HG03558 (cell line): ENCODE measurements at regions not wholly inside any gene's neighbourhood (a gene's known extent, or its start where the extent isn't known, plus 50 kb on each side); places are given as distances from the start of the nearest gene placed in this dataset.

Experiments
- ATAC-seq: cut with Tn5 transposase; IDR thresholded peaks from one replicate; pipeline ENCODE4 v1.9.1; 2021; ENCODE audit warnings: moderate number of reproducible peaks; ENCODE audit not compliant: unreplicated experiment; ENCODE audit errors: extremely low read depth

GRCh38 chr14:98137131-98138025 is 1134.6 kb downstream of the BCL11B start:
- ATAC-seq = no peak

- ATAC-seq = no peak
These were observed 1133.3 kb downstream of the BCL11B start for GRCh38 chr14:98138666-98139065.

GRCh38 chr14:98140862-98141530 is 1131.0 kb downstream of the BCL11B start:
- ATAC-seq = no peak

DNA sequence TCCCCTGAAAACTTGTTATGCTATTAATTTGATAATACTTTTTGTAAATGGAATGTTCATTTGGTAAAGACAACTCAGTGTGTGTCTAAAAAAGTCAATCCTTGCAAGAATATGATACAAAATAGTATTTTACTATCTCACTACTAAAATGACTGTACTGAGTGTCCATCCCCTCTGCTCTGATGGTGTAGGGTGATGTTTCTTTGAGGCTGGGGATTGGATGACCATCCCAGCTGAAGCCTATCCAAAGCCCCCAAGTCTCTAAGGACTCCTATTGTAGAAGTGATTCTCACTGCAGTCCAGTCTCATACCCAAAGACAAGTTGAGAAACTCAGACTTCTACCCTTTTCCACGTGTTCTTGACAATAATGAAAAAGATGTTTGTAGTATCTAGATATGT is 1128.4 kb downstream of the BCL11B start:
- no peak for ATAC-seq

- no peak for ATAC-seq
These were observed 1127.0 kb downstream of the BCL11B start for GRCh38 chr14:98144964-98145363.

DNA sequence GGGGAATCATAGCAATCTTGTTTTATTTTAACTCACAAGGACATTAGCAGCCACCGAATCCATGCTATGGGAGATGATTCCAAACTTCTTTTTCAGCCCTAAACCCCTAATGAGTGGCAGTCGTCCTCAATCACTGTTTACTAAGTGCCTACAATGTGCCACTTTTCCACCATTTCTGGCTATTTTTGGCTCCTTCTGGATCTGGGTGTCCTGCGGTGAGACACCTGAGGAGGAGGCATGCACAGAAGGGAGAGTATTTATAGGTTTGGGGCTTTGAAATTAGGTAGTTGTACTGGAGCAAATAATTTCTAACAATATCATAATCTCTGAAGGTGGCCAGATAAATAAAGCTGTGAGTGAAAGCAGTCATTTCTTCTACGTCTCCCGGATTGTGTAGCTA is 1125.6 kb downstream of the BCL11B start:
- no peak for ATAC-seq

DNA sequence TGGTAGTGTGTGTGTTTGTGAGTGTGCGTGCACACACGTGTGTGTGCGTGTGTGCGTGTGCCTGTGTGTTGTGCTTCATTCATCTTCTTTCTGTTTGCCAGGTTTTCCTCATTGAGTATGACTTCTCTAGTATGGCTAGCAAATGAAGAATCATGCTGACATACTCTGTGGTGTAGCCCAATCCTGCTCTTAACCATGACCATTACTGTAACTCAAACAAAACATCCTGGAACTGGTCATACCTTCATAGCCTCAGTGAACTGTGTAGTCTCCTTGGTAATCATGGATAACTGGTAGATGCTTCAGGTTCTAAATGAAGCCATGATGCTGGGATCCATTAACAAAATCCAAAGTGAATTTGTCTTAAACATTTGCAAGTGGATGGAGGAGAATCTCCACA is 1117.7 kb downstream of the BCL11B start:
- ATAC-seq = no peak

GRCh38 chr14:98156411-98156810 is 1115.6 kb downstream of the BCL11B start:
- ATAC-seq = no peak

GRCh38 chr14:98160901-98161300 is 1111.1 kb downstream of the BCL11B start:
- ATAC-seq = no peak

- no peak for ATAC-seq
These were observed 1110.6 kb downstream of the BCL11B start for GRCh38 chr14:98161356-98161755.

DNA sequence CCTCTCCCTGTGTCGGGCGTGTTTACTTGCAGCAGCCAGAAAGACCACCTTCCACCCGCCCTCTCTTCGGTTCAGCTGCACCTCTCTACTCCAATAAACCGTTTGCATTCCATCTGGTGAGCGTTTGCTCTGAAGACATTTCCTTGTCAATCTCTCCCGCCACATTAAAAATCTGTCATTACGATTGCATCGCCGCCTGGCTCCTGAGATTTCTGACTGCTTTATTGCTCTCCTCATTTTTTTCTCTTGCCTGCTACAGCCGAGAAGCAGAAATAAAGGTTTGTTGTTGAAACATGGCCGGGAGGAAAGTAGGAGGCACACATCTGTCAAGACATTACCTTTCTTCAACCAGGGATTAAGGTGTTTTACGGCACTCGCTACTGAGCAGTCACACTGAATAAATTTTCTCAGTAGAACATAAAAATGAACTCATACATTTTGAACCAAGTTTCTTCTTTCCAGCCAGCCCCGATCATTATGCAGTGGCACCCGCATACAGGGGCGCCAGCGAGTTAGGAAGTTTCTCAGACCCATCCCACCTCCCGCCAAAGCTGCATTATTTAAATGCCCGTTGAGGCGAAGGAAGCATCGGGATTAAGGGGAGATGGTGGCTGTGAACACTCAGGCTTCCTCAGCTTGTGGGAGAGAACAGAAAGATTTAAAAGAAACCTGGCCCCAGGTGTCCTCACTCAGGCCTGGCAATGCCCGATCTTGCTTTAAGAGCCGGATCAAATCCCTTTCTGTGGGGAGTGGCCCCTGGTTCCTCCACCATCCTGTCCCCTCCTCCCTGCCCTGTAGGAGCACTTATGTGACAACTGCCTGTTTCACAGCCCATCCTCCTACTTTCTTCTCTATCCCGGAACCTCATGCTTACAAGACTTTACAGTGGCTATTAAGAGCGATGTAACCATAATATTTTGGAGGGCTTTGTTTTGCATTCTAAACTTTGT is 1108.9 kb downstream of the BCL11B start:
- no peak for ATAC-seq

DNA sequence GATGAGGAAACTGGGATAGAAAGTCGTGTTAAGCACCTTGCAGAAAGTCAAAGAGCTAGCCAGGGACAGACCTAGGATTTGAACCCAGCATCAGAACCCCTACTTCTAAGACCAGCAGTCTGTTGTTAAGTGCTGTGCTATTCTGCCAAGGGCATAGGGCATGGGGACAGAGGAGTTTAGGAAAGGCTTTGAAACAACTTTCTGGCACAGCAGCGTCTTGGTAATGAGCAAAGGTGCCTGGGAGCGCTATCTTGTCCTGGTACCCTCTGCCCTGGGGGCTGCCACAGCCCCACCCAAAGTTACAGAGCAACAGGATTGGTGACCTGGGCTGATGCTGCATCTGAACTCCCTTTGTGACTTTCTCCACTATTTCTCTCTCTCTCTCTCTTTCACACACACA is 1108.1 kb downstream of the BCL11B start:
- ATAC-seq = no peak

- no peak for ATAC-seq
These were observed 1106.0 kb downstream of the BCL11B start for GRCh38 chr14:98165976-98166375.

GRCh38 chr14:98167275-98167674 is 1104.7 kb downstream of the BCL11B start:
- ATAC-seq = no peak

GRCh38 chr14:98167705-98168104 is 1104.3 kb downstream of the BCL11B start:
- ATAC-seq = no peak

DNA sequence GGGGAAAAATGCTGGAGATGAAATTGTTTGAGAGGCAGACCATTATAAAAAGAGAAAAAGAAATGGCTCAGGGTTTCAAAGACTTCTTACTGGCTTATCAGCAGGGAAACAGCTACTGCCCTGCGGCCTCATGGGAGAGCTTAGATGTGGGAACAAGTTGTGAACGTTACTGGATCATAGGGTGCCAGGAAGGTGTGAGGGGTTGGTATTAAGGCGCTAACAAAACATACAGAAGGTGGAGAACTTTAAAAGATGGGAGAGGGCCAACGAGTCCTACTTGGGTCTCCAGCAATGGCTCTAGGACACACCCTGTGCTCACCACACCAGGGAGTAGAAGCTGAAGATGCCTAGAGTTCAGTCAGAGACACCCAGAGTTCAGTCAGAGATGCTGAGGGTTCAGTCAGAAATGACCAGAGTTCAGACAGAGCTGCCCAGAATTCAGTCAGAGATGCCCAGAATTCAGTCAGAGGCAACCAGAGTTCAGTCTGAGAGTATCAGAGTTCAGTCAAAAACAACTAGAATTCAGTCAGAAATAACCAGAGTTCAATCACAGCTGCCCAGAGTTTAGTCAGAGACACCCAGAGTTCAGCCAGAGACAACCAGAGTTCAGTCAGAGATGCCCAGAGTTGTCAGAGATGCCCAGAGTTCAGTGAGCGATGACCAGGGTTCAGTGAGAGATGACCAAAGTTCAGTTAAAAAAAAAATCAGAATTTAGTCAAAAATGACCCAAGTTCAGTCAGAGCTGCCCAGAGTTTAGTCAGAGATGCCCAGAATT is 1103.6 kb downstream of the BCL11B start:
- ATAC-seq = no peak

DNA sequence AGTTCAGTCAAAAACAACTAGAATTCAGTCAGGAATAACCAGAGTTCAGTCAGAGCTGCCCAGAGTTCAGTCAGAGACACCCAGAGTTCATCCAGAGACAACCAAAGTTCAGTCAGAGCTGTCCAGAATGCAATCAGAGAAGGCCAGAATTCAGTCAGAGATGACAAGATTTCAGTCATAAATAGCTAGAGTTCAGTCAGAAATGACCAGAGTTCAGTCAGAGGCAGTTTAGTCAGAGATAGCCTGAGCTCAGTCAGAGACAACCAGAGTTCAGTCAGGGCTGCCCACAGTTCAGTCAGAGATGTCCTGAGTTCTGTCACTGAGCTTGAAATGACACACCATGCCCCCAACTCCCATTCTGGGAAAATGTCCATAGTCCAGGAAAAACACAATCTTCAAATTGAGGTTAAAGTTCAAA is 1102.8 kb downstream of the BCL11B start:
- no peak for ATAC-seq

- ATAC-seq = no peak
These were observed 1101.4 kb downstream of the BCL11B start for GRCh38 chr14:98170575-98170974.

GRCh38 chr14:98171654-98172053 is 1100.3 kb downstream of the BCL11B start:
- no peak for ATAC-seq

- ATAC-seq = no peak
These were observed 1099.7 kb downstream of the BCL11B start for GRCh38 chr14:98172243-98172778.
